Upper lobe of left lung (tissue), 4 donors: ENCODE measurements at regions not wholly inside any gene's neighbourhood (a gene's known extent, or its start where the extent isn't known, plus 50 kb on each side); places are given as distances from the start of the nearest gene placed in this dataset.

Experiments
- EP300 ChIP-seq, 4 donors: sonication (generic); formaldehyde crosslinking; IDR thresholded peaks; one replicate each; pipeline ENCODE4 v1.5.1; 2017; ENCODE audit warnings: antibody characterized with exemption in 4 of 4, control low read depth in 2 of 4
- POLR2A ChIP-seq, 4 donors: fragments of 450-650 bp; IDR thresholded peaks; one replicate each; pipeline ENCODE4 v1.5.1; 2016 to 2017; ENCODE audit warnings: antibody characterized with exemption in 4 of 4, mild to moderate bottlenecking in 2 of 4
- POLR2AphosphoS5 ChIP-seq, 2 donors: sonication (generic); formaldehyde crosslinking; IDR thresholded peaks; one replicate each; pipeline ENCODE4 v1.5.1; 2017; ENCODE audit warnings: antibody characterized with exemption in 2 of 2
- TF ChIP-seq, protein P1 (sequence below), 6 experiments: fragments of 450-650 bp in 4 of 6; fragments of 200-600 bp in 2 of 6; sonication (generic) in 2 of 6; IDR thresholded peaks; one replicate each; pipeline ENCODE4 v1.5.1; 2016 to 2019; ENCODE audit warnings: antibody characterized with exemption in 6 of 6

- TF ChIP-seq, protein P1, sequence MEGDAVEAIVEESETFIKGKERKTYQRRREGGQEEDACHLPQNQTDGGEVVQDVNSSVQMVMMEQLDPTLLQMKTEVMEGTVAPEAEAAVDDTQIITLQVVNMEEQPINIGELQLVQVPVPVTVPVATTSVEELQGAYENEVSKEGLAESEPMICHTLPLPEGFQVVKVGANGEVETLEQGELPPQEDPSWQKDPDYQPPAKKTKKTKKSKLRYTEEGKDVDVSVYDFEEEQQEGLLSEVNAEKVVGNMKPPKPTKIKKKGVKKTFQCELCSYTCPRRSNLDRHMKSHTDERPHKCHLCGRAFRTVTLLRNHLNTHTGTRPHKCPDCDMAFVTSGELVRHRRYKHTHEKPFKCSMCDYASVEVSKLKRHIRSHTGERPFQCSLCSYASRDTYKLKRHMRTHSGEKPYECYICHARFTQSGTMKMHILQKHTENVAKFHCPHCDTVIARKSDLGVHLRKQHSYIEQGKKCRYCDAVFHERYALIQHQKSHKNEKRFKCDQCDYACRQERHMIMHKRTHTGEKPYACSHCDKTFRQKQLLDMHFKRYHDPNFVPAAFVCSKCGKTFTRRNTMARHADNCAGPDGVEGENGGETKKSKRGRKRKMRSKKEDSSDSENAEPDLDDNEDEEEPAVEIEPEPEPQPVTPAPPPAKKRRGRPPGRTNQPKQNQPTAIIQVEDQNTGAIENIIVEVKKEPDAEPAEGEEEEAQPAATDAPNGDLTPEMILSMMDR (IDR thresholded peaks at IDR 0.05), result no peak
- no peak for TF ChIP-seq POLR2A (IDR thresholded peaks at IDR 0.05)
- TF ChIP-seq POLR2AphosphoS5 (IDR thresholded peaks at IDR 0.05), result no peak
- TF ChIP-seq EP300 (IDR thresholded peaks at IDR 0.05), result no peak
Measured at GRCh38 chr17:21528031-21528695, 152.0 kb downstream of the KCNJ12 start.
